ENCODE measurements at regions not wholly inside any gene's neighbourhood (a gene's known extent, or its start where the extent isn't known, plus 50 kb on each side); places are given as distances from the start of the nearest gene placed in this dataset.
"Not testable (repeated sequence)": the region's sequence is repeated elsewhere in the genome, so short reads cannot be mapped to it uniquely, and the experiment has no call there.

DNA sequence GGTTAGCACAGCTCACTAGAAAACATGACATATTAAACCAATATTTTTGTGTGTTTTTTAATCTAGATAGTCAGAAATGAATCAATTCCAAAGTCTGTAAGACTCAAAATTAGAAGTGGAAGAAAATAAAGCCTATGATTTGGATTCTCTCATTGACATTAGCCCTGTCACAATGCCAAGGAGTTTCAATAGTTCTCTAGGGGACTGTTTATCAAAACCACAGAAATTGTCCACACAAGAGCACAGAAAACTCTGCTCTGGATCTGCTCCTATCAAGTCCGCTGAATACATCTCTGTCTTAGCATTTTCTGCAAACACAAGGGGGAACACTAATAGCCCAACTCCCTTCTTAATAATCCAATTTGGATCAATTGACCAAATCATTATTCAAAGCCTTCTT is 152.0 kb downstream of the HS3ST3B1 start:
- DNase-seq, result no peak

GRCh38 chr17:14451729-14452191 is 150.9 kb downstream of the HS3ST3B1 start:
- DNase-seq, result no peak

GRCh38 chr17:14448818-14449217 is 147.9 kb downstream of the HS3ST3B1 start:
- DNase-seq, result no peak

GRCh38 chr17:14446825-14447224 is 145.9 kb downstream of the HS3ST3B1 start:
- no peak for DNase-seq

DNA sequence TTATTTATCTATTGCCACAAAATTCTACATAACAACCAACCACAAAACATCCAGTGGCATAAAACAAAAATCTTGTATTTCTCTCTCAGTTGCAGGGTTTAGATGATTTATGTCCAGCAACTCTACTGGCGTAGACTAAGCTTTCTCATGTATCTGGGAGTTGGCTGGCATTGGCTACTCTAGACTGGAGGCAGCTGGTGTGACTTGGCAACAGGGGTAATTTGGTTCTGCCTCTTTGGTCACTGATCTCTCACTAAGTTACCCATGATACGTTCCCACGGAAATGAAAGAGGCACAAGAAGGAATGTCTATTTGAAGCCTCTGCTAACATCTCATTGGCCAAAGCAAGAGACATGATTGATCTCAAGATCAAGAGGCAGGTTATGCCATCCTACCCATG is 144.0 kb downstream of the HS3ST3B1 start:
- DNase-seq, result no peak

- no peak for DNase-seq
Measured at GRCh38 chr17:14442798-14443528, 142.1 kb downstream of the HS3ST3B1 start.

- no peak for DNase-seq
Measured at GRCh38 chr17:14437176-14437575, 136.3 kb downstream of the HS3ST3B1 start.

DNA sequence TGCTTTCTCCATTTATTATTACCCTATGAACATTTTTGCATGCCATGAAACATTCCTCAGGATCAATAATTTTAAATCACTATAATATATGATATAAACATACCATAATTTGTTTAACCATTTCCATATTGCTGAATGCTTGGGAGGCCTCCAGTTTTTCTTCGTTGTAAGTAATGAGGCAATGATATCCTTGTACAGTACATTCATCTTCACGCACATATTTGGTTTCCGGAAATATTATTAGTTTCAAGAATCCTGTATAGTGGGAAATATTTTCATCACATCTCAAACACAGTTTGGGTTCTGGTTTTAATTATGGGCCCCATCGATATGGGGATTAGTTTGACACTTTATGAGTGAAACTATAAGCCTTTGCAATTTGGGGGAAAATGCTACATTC is 135.4 kb downstream of the HS3ST3B1 start:
- DNase-seq, result no peak

DNA sequence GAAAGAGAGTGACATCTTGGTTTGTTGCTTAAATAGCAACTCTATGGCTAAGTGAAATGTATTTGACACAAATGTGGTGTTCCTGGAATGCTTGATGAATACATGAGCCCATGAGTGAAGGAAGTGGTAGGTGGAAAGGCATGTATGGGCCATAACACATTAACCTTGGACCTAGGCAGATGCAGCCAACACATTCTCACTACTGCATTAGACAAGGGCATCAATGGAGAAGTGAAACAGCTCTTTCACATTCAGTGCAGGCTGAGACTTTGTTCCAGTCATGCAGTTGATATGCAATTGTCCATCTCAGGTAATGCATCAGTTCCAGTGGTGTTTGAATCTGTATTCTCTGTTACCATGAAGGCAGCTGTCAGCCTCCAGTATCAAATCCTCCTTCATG is 133.6 kb downstream of the HS3ST3B1 start:
- no peak for DNase-seq

GRCh38 chr17:14432079-14432478 is 131.2 kb downstream of the HS3ST3B1 start:
- no peak for DNase-seq

GRCh38 chr17:14429084-14429483 is 128.2 kb downstream of the HS3ST3B1 start:
- no peak for DNase-seq

- peak; percentile 63 for DNase-seq
Measured at GRCh38 chr17:14428648-14429029, 127.8 kb downstream of the HS3ST3B1 start.

- peak; percentile 68 for DNase-seq
Measured at GRCh38 chr17:14427900-14428647, 127.2 kb downstream of the HS3ST3B1 start.

- DNase-seq, result not testable (repeated sequence)
Measured at GRCh38 chr17:14423156-14423555, 122.3 kb downstream of the HS3ST3B1 start.

GRCh38 chr17:14417336-14417735 is 116.5 kb downstream of the HS3ST3B1 start:
- no peak for DNase-seq

DNA sequence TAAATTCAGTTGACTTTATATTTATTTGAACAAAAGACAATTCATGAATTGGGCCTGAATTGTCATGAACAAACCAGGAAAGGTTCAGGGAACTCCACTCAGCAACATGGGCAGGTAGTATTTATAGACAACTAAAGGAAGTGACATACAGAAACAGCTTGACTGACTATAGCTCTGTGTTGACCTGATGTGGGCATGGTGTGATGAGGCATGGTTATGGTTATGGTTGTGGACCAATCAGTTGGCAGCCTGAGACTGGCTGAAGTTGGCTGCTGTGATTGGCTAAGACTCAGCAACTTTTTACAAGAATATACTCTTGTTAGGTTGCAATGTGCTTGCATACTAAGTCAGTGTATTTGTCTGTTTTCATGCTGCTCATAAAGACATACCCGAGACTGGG is 108.4 kb downstream of the HS3ST3B1 start:
- no peak for DNase-seq

- no peak for DNase-seq
Measured at GRCh38 chr17:14407541-14407940, 106.7 kb downstream of the HS3ST3B1 start.

GRCh38 chr17:14405189-14405588 is 104.3 kb downstream of the HS3ST3B1 start:
- DNase-seq, result no peak

Measured in CD4-positive, alpha-beta T cell treated with Interleukin-6 for 4 hours (primary cell).